Testis (tissue), 2 donors: ENCODE measurements at regions not wholly inside any gene's neighbourhood (a gene's known extent, or its start where the extent isn't known, plus 50 kb on each side); places are given as distances from the start of the nearest gene placed in this dataset.

Experiments used
- DNase-seq: peaks from one replicate; pipeline ENCODE4 v3.0.0-alpha.2; 2019
- H3K27ac ChIP-seq, 2 donors: fragments of 200-600 bp; sonication (generic); one replicate each; pipeline ENCODE4 v1.5.1; 2019
- H3K27me3 ChIP-seq: fragments of 200-600 bp; sonication (generic); one replicate; pipeline ENCODE4 v1.5.1; 2019
- H3K36me3 ChIP-seq: fragments of 200-600 bp; sonication (generic); one replicate; pipeline ENCODE4 v1.5.1; 2017; ENCODE audit warnings: low read depth; ENCODE audit errors: missing control alignments
- H3K4me1 ChIP-seq: fragments of 200-600 bp; sonication (generic); one replicate; pipeline ENCODE4 v1.5.1; 2019
- H3K4me3 ChIP-seq, 2 donors: fragments of 200-600 bp; sonication (generic); one replicate each; pipeline ENCODE4 v1.5.1; 2017 to 2019
- H3K9me3 ChIP-seq: fragments of 200-600 bp; sonication (generic); one replicate; pipeline ENCODE4 v1.5.1; 2017
- POLR2A ChIP-seq: fragments of 450-650 bp; IDR thresholded peaks from one replicate; pipeline ENCODE4 v1.6.1; 2017; ENCODE audit warnings: antibody characterized with exemption, mild to moderate bottlenecking, moderate library complexity
- WGBS, 2 donors: methylation state at CpG; one replicate each; pipeline ENCODE4 v1.1.5; 2018; 5-methylcytosine and 5-hydroxymethylcytosine counted together
- intact Hi-C: fragments of 100-400 bp; cut with DNase I; formaldehyde crosslinking; loops from one replicate; pipeline ENCODE4 v1.15.1; 2023; ENCODE audit warnings: low total_unique reads
- TF ChIP-seq, protein P1 (sequence below), 3 experiments: fragments of 450-650 bp in 2 of 3; fragments of 200-600 bp in 1 of 3; sonication (generic) in 1 of 3; IDR thresholded peaks; one replicate each; pipeline ENCODE4 v1.5.1; 2016 to 2019; ENCODE audit warnings: antibody characterized with exemption in 3 of 3, mild to moderate bottlenecking in 2 of 3, moderate library complexity in 1 of 3

DNA sequence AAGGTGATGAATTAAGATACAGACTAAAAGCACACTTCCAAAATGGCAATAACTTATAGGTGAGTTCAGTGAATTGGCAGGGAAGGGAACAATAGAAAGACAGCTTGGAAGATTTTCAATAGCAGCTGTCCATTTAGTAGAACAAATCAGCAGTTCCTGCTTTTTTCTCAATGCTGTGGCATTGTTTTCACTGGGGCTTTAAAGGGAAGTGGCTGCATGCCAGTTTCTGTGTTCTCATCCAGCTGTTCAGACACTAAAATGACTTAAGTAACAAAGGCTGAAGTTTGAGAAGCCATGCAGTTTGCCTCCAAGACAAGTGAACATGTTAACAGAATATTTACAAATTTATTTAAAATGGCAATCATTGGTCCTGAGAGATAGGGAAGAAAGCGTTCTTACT, 291.9 kb downstream of the FAM47A start:
- H3K4me1 ChIP-seq: no peaks in the 10 kb centered on the region
- H3K27ac ChIP-seq: no peak overlapping the region
- DNase-seq: no peak
- no peaks in the 10 kb centered on the region for H3K9me3 ChIP-seq
- no peaks in the 10 kb centered on the region for H3K27me3 ChIP-seq
- 36 to 50% methylated on average over 1 of the region's 1 CpG for WGBS, 2 donors
- H3K36me3 ChIP-seq: no peaks in the 10 kb centered on the region
- intact Hi-C loops: no loop called here
- no peak overlapping the region for H3K4me3 ChIP-seq
- TF ChIP-seq POLR2A: no peak
- TF ChIP-seq, protein P1, sequence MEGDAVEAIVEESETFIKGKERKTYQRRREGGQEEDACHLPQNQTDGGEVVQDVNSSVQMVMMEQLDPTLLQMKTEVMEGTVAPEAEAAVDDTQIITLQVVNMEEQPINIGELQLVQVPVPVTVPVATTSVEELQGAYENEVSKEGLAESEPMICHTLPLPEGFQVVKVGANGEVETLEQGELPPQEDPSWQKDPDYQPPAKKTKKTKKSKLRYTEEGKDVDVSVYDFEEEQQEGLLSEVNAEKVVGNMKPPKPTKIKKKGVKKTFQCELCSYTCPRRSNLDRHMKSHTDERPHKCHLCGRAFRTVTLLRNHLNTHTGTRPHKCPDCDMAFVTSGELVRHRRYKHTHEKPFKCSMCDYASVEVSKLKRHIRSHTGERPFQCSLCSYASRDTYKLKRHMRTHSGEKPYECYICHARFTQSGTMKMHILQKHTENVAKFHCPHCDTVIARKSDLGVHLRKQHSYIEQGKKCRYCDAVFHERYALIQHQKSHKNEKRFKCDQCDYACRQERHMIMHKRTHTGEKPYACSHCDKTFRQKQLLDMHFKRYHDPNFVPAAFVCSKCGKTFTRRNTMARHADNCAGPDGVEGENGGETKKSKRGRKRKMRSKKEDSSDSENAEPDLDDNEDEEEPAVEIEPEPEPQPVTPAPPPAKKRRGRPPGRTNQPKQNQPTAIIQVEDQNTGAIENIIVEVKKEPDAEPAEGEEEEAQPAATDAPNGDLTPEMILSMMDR (IDR thresholded peaks at IDR 0.05): no peak

DNA sequence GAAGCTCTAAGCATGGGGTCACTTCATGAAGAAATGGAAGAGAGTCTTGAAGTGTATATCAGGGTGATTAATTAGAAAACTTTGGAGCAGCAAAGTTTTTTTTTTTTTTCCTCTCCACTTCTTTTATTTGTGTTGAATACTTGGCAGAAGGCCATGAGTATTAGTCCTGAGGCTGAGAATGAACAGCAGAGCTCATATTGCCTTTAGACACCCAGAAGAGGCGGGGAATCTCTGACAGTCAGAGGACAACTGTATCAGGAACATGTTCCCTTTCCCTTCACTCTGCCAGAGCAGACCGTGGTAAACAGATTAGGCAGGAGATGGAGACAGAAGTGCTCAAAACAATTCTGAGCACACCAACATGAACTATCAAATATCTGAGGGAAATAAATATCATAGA, 300.9 kb downstream of the FAM47A start:
- Histone ChIP-seq H3K4me1 (no peaks in the 10 kb centered on the region), H3K4me3 (no peak overlapping the region), H3K36me3 (no peaks in the 10 kb centered on the region), H3K27me3 (no peaks in the 10 kb centered on the region), H3K9me3 (no peaks in the 10 kb centered on the region), H3K27ac (no peak overlapping the region)
- DNase-seq: no peak
- WGBS, 2 donors: 55 to 75% methylated on average over 2 of the region's 2 CpGs
- no peak for TF ChIP-seq POLR2A
- TF ChIP-seq, protein P1 (IDR thresholded peaks at IDR 0.05): no peak
- intact Hi-C loops: no loop called here

DNA sequence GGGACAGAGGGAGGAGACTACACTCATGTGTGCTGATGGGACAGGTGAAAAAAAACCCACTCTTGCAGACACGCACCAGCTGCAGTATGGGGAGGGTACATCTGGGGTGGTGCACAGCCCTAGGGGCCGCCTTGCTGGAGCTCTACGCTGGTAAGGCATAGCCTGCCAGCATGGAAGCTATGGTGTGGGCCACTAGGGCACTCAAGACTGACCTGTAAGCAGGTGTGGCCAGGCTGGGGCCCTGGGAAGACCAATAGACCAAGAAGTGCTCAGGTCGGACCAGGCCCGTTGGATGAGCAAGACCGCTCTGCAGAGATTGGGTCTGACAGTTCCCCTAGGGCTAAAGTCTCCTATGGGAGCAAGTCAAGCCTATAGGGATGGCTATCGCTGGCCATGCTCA, 314.8 kb downstream of the FAM47A start:
- Histone ChIP-seq H3K9me3 (no peaks in the 10 kb centered on the region), H3K27me3 (no peaks in the 10 kb centered on the region), H3K36me3 (no peaks in the 10 kb centered on the region), H3K27ac (no peak overlapping the region), H3K4me1 (no peaks in the 10 kb centered on the region), H3K4me3 (no peak overlapping the region)
- intact Hi-C loops: no loop called here
- no peak for DNase-seq
- TF ChIP-seq POLR2A: no peak
- TF ChIP-seq, protein P1 (IDR thresholded peaks at IDR 0.05): no peak
- WGBS, 2 donors: 80 to 93% methylated on average over 2 to 7 of the region's 7 CpGs

DNA sequence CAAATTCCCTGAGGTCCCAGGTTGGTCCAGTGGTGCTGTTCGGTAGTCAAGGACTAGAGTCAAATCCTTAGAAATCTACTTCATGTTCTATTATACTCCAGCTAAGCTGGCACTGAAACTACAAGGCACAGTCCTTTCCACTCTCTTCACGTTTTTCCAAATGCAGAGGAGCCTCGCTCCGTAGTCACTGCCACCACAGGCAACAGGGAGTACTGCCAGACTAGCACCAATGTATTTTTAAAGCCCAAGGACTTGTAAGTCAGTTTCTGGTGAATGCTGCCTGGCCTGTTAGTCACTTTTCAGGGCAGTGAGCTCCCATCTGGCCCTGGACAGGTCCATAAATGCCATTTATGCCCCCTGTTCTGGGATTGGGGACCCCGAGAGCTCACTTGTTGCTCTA, 323.5 kb downstream of the FAM47A start:
- H3K36me3 ChIP-seq: no peaks in the 10 kb centered on the region

DNA sequence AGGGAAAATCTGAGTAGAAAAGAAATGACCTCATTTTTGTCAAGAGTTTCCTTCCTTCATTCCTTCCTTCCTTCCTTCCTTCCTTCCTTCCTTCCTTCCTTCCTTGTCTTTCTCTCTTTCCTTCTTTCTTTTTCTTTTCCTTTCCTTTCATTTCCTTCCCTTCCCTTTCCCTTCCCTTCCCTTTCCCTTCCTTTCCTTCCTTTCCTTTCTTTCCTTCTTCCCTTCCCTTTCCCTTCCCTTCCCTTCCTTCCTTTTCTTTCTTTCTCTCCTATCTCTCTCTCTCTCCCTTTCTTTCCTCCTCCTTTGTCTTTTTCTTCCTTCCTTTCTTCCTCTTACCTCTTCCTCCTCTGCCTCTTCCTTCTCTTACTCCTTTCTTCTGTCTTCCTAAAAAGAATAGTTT, 347.6 kb downstream of the FAM47A start:
- no peak for DNase-seq
- Histone ChIP-seq H3K27me3 (no peaks in the 10 kb centered on the region), H3K36me3 (no peaks in the 10 kb centered on the region), H3K4me3 (no peak overlapping the region), H3K9me3 (no peaks in the 10 kb centered on the region), H3K27ac (no peak overlapping the region), H3K4me1 (no peaks in the 10 kb centered on the region)
- intact Hi-C loops: no loop called here
- TF ChIP-seq POLR2A: no peak
- TF ChIP-seq, protein P1 (IDR thresholded peaks at IDR 0.05): no peak

More for the DNA sequence above, 323.5 kb downstream of the FAM47A start:
- Histone ChIP-seq H3K27me3 (no peaks in the 10 kb centered on the region), H3K4me3 (no peak overlapping the region), H3K4me1 (no peaks in the 10 kb centered on the region), H3K9me3 (no peaks in the 10 kb centered on the region), H3K27ac (no peak overlapping the region)
- intact Hi-C loops: no loop called here
- TF ChIP-seq POLR2A: no peak
- TF ChIP-seq, protein P1 (IDR thresholded peaks at IDR 0.05): no peak
- WGBS, 2 donors: 80 to 92% methylated on average over 5 of the region's 5 CpGs
- no peak for DNase-seq
